Right hindlimb (tissue), 1 donor: ENCODE measurements at regions not wholly inside any gene's neighbourhood (a gene's known extent, or its start where the extent isn't known, plus 50 kb on each side); places are given as distances from the start of the nearest gene placed in this dataset.
"Not testable (repeated sequence)": the region's sequence is repeated elsewhere in the genome, so short reads cannot be mapped to it uniquely, and the experiment has no call there.

Source experiments
- DNase-seq: peaks from one replicate; pipeline ENCODE4 v3.0.0-alpha.2; 2018

- no peak for DNase-seq
These were observed 342.8 kb downstream of the EIPR1 start for GRCh38 chr2:3034856-3035255.

GRCh38 chr2:3034396-3034795, 343.2 kb downstream of the EIPR1 start:
- no peak for DNase-seq

GRCh38 chr2:3033315-3033714, 344.3 kb downstream of the EIPR1 start:
- DNase-seq = no peak

GRCh38 chr2:3030791-3031190, 346.8 kb downstream of the EIPR1 start:
- DNase-seq = not testable (repeated sequence)

- DNase-seq = no peak
These were observed 351.6 kb downstream of the EIPR1 start for GRCh38 chr2:3025984-3026383.

GRCh38 chr2:3025261-3025660, 352.4 kb downstream of the EIPR1 start:
- no peak for DNase-seq

- DNase-seq = no peak
These were observed 353.1 kb downstream of the EIPR1 start for GRCh38 chr2:3024401-3024935.

GRCh38 chr2:3023531-3023930, 354.1 kb downstream of the EIPR1 start:
- DNase-seq = no peak

GRCh38 chr2:3022841-3023372, 354.7 kb downstream of the EIPR1 start:
- DNase-seq = no peak

GRCh38 chr2:3021720-3022119, 355.9 kb downstream of the EIPR1 start:
- no peak for DNase-seq

GRCh38 chr2:3010001-3010400, 367.6 kb downstream of the EIPR1 start:
- no peak for DNase-seq

GRCh38 chr2:3009483-3009882, 368.1 kb downstream of the EIPR1 start:
- no peak for DNase-seq

GRCh38 chr2:3009005-3009404, 368.6 kb downstream of the EIPR1 start:
- DNase-seq = no peak

GRCh38 chr2:3008561-3008960, 369.1 kb downstream of the EIPR1 start:
- no peak for DNase-seq

- DNase-seq = no peak
These were observed 370.5 kb downstream of the EIPR1 start for GRCh38 chr2:3007135-3007534.

GRCh38 chr2:3005859-3006501, 371.6 kb downstream of the EIPR1 start:
- no peak for DNase-seq

GRCh38 chr2:3001615-3002560, 375.7 kb downstream of the EIPR1 start:
- no peak for DNase-seq

- DNase-seq = no peak
These were observed 376.6 kb downstream of the EIPR1 start for GRCh38 chr2:3000968-3001367.

- DNase-seq = no peak
These were observed 377.5 kb downstream of the EIPR1 start for GRCh38 chr2:3000125-3000524.

- no peak for DNase-seq
These were observed 378.6 kb downstream of the EIPR1 start for GRCh38 chr2:2998971-2999370.

- DNase-seq = no peak
These were observed 384.4 kb downstream of the EIPR1 start for GRCh38 chr2:2993172-2993692.

GRCh38 chr2:2992634-2993033, 385.0 kb downstream of the EIPR1 start:
- no peak for DNase-seq

GRCh38 chr2:2985020-2985419, 392.6 kb downstream of the EIPR1 start:
- no peak for DNase-seq
